GM23338 (cell line): ENCODE measurements at regions not wholly inside any gene's neighbourhood (a gene's known extent, or its start where the extent isn't known, plus 50 kb on each side); places are given as distances from the start of the nearest gene placed in this dataset.

ENCODE experiments used
- ATAC-seq: fragments of 200-7000 bp; cut with Tn5 transposase; 3 replicates; pipeline ENCODE4 v1.9.1; 2020
- DNase-seq: peaks from one replicate; pipeline ENCODE4 v3.0.0-alpha.2; 2015; ENCODE audit warnings: low spot score
- H2AFZ ChIP-seq: fragments of 200-600 bp; sonication (generic); 2 replicates; pipeline ENCODE4 v1.8.0; 2016; ENCODE audit warnings: antibody characterized with exemption, mild to moderate bottlenecking, moderate library complexity
- H3F3A ChIP-seq: fragments of 200-600 bp; sonication (generic); replicated peaks from 2 replicates; pipeline ENCODE4 v1.8.0; 2017; ENCODE audit warnings: antibody characterized with exemption, mixed run types, low read depth
- H3K27ac ChIP-seq: fragments of 200-600 bp; sonication (generic); 2 replicates; pipeline ENCODE4 v1.6.1; 2016; ENCODE audit warnings: low read depth
- H3K27me3 ChIP-seq: fragments of 200-600 bp; sonication (generic); 2 replicates; pipeline ENCODE4 v1.8.0; 2016; ENCODE audit warnings: mild to moderate bottlenecking, mixed run types, moderate library complexity; ENCODE audit not compliant: insufficient read depth
- H3K36me3 ChIP-seq: fragments of 200-600 bp; sonication (generic); 2 replicates; pipeline ENCODE4 v1.8.0; 2016; ENCODE audit warnings: mild to moderate bottlenecking; ENCODE audit not compliant: insufficient read depth
- H3K4me1 ChIP-seq: fragments of 200-600 bp; sonication (generic); 2 replicates; pipeline ENCODE4 v1.8.0; 2016; ENCODE audit warnings: mild to moderate bottlenecking, moderate library complexity; ENCODE audit not compliant: insufficient read depth
- H3K4me2 ChIP-seq: fragments of 200-600 bp; sonication (generic); 2 replicates; pipeline ENCODE4 v1.7.1; 2017; ENCODE audit warnings: mixed run types
- H3K4me3 ChIP-seq: fragments of 200-600 bp; sonication (generic); 2 replicates; pipeline ENCODE4 v1.6.1; 2016; ENCODE audit warnings: mixed run types
- H3K79me2 ChIP-seq: fragments of 200-600 bp; sonication (generic); replicated peaks from 2 replicates; pipeline ENCODE4 v1.8.0; 2017; ENCODE audit warnings: mild to moderate bottlenecking; ENCODE audit not compliant: insufficient read depth
- H3K9me2 ChIP-seq: fragments of 200-600 bp; sonication (generic); 2 replicates; pipeline ENCODE4 v1.8.0; 2017; ENCODE audit not compliant: insufficient read depth
- H4K20me1 ChIP-seq: fragments of 200-600 bp; sonication (generic); replicated peaks from 2 replicates; pipeline ENCODE4 v1.8.0; 2017; ENCODE audit warnings: mild to moderate bottlenecking; ENCODE audit not compliant: insufficient read depth
- H3K27ac Mint-ChIP-seq: 2 replicates; pipeline ENCODE4 v1.8.0; 2020; ENCODE audit warnings: inconsistent platforms, mild to moderate bottlenecking, moderate library complexity, mixed read lengths
- H3K27me3 Mint-ChIP-seq: 3 replicates; pipeline ENCODE4 v1.8.0; 2022; ENCODE audit warnings: low read depth, mild to moderate bottlenecking, moderate library complexity, mixed read lengths, inconsistent platforms; ENCODE audit not compliant: insufficient read depth, poor library complexity
- H3K36me3 Mint-ChIP-seq: 3 replicates; pipeline ENCODE4 v1.8.0; 2021; ENCODE audit warnings: low read depth, mild to moderate bottlenecking, inconsistent platforms, moderate library complexity, mixed read lengths
- H3K4me1 Mint-ChIP-seq: 3 replicates; pipeline ENCODE4 v1.8.0; 2020; ENCODE audit warnings: mild to moderate bottlenecking, inconsistent platforms, mixed read lengths
- H3K4me3 Mint-ChIP-seq: 3 replicates; pipeline ENCODE4 v1.8.0; 2021; ENCODE audit warnings: moderate library complexity, mild to moderate bottlenecking, inconsistent platforms, mixed read lengths
- H3K9me3 Mint-ChIP-seq: 3 replicates; pipeline ENCODE4 v1.8.0; 2020; ENCODE audit warnings: moderate library complexity, mild to moderate bottlenecking, inconsistent platforms, mixed read lengths
- CREB1 ChIP-seq: fragments of 250-450 bp; sonication (Bioruptor Pico); IDR thresholded peaks from 2 replicates; pipeline ENCODE4 v1.5.0; 2020; ENCODE audit warnings: low read depth, mild to moderate bottlenecking, moderate library complexity
- CTCF ChIP-seq, 2 experiments: fragments of 200-600 bp in 1 of 2; sonication (generic) in 1 of 2; conservative IDR thresholded peaks; 2 replicates each; pipeline versions ENCODE4 v1.5.1 to v1.6.1; 2016 to 2017; ENCODE audit warnings: antibody characterized with exemption in 2 of 2, low read depth in 2 of 2, mild to moderate bottlenecking in 2 of 2, moderate library complexity in 1 of 2
- ETS1 ChIP-seq: IDR thresholded peaks from 2 replicates; pipeline ENCODE4 v1.6.1; 2016; ENCODE audit warnings: antibody characterized with exemption
- EZH2 ChIP-seq: fragments of 200-600 bp; sonication (generic); IDR thresholded peaks from one replicate; pipeline ENCODE4 v1.8.0; 2017; ENCODE audit warnings: antibody characterized with exemption, mild to moderate bottlenecking, low read depth; ENCODE audit not compliant: unreplicated experiment
- EZH2phosphoT487 ChIP-seq: fragments of 200-600 bp; sonication (generic); IDR thresholded peaks from one replicate; pipeline ENCODE4 v1.8.1; 2018; ENCODE audit warnings: antibody characterized with exemption; ENCODE audit not compliant: unreplicated experiment
- JUNB ChIP-seq: IDR thresholded peaks from one replicate; pipeline ENCODE4 v1.6.1; 2016; ENCODE audit warnings: antibody characterized with exemption; ENCODE audit not compliant: unreplicated experiment
- NANOG ChIP-seq: IDR thresholded peaks from 2 replicates; pipeline ENCODE4 v1.6.1; 2016; ENCODE audit warnings: antibody characterized with exemption, borderline replicate concordance
- POLR2AphosphoS5 ChIP-seq: IDR thresholded peaks from 2 replicates; pipeline ENCODE4 v1.6.1; 2016; ENCODE audit warnings: antibody characterized with exemption, low read depth
- REST ChIP-seq: IDR thresholded peaks from one replicate; pipeline ENCODE4 v1.6.1; 2018; ENCODE audit warnings: antibody characterized with exemption; ENCODE audit not compliant: unreplicated experiment
- STAT1 ChIP-seq: IDR thresholded peaks from one replicate; pipeline ENCODE4 v1.6.1; 2016; ENCODE audit warnings: antibody characterized with exemption; ENCODE audit not compliant: unreplicated experiment
- ZNF114 ChIP-seq: fragments of 250-450 bp; sonication (Bioruptor Pico); IDR thresholded peaks from 2 replicates; pipeline ENCODE4 v1.5.0; 2020; ENCODE audit warnings: mild to moderate bottlenecking, moderate library complexity
- ZNF331 ChIP-seq: fragments of 250-450 bp; sonication (Bioruptor Pico); IDR thresholded peaks from 2 replicates; pipeline ENCODE4 v1.5.0; 2020; ENCODE audit warnings: low read depth, mild to moderate bottlenecking, moderate library complexity
- ZNF462 ChIP-seq: fragments of 250-450 bp; sonication (Bioruptor Pico); IDR thresholded peaks from 2 replicates; pipeline ENCODE4 v1.5.0; 2020; ENCODE audit warnings: mild to moderate bottlenecking, moderate library complexity

GRCh38 chr1:101588677-101589076 lies 351.9 kb downstream of the S1PR1 start:
- Mint-ChIP-seq H3K4me3 (no peak overlapping the region), H3K9me3 (no peaks in the 10 kb centered on the region), H3K36me3 (no peaks in the 10 kb centered on the region), H3K27ac (no peak overlapping the region), H3K27me3 (no peaks in the 10 kb centered on the region), H3K4me1 (peaks cover 7% of the 10 kb centered on the region; the same call in 2 of the 3 replicates)
- Histone ChIP-seq H3K4me2 (no peak overlapping the region), H3K4me3 (no peak overlapping the region), H3K4me1 (no peaks in the 10 kb centered on the region), H3F3A (no peaks in the 10 kb centered on the region), H3K27ac (no peak overlapping the region), H4K20me1 (no peaks in the 10 kb centered on the region), H3K79me2 (no peaks in the 10 kb centered on the region), H3K36me3 (no peaks in the 10 kb centered on the region), H3K27me3 (no peaks in the 10 kb centered on the region), H3K9me2 (no peaks in the 10 kb centered on the region), H2AFZ (no peak overlapping the region)
- DNase-seq (no peak), ATAC-seq (no peak)
- TF ChIP-seq JUNB (no peak), ZNF331 (CRISPR knock-in tag) (no peak), STAT1 (no peak), POLR2AphosphoS5 (no peak), ZNF462 (CRISPR knock-in tag) (no peak), EZH2phosphoT487 (no peak), CTCF (conservative IDR thresholded peaks at IDR 0.05; ENCODE audit: low read depth in 2 of 2) (no peak), EZH2 (no peak), REST (no peak), CREB1 (CRISPR knock-in tag) (no peak), ETS1 (no peak), ZNF114 (CRISPR knock-in tag) (no peak), NANOG (no peak)
